ENCODE measurements at regions not wholly inside any gene's neighbourhood (a gene's known extent, or its start where the extent isn't known, plus 50 kb on each side); places are given as distances from the start of the nearest gene placed in this dataset.
A peak's percentile ranks its signal among the peaks of the same experiment; 100 is the strongest.

GRCh38 chr3:107428051-107428858 is 51.0 kb downstream of the CCDC54 start:
- DNase-seq (ENCODE audit: low read depth): no peak

GRCh38 chr3:107429320-107430181 is 52.3 kb downstream of the CCDC54 start:
- DNase-seq (ENCODE audit: low read depth): peak; percentile 49

DNA sequence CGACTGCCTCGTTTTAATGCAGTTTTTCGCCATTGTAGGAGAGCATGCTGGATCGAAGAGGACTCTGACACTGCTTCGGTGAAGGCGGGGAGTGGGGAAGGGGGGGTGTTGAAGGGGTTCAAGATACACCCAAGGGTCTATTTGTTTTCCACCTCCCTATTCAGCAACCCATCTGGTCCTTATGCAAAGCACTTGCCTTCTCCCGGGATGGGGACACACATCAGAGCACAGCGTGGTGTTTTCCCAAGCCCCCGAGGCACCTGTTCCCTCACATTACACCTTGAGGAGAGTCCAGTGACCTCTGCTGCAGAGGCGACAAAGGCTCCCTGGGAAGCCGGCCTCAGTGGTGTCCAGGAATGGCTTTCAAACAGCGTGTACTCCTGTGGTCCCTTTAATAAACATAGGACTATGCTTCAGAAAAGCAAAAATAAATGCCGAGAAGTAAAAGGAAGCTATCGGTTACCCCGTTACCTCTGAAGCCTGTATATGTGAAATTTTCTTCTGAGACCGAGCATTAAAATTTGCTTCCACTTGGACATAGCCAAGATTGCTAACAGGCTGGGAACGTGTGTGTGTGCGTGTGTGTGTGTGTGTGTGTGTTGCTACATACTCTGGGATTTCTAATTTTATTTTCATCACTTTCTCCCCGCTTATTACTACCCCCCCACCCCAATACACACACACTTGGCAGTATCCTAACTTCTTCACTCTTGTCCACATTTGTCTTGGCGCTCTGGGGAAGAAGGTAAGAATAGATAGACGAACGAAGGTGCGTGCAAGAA is 53.2 kb downstream of the CCDC54 start:
- no peak for DNase-seq (ENCODE audit: low read depth)

GRCh38 chr3:107430996-107431245 is 53.7 kb downstream of the CCDC54 start:
- DNase-seq (ENCODE audit: low read depth): no peak

DNA sequence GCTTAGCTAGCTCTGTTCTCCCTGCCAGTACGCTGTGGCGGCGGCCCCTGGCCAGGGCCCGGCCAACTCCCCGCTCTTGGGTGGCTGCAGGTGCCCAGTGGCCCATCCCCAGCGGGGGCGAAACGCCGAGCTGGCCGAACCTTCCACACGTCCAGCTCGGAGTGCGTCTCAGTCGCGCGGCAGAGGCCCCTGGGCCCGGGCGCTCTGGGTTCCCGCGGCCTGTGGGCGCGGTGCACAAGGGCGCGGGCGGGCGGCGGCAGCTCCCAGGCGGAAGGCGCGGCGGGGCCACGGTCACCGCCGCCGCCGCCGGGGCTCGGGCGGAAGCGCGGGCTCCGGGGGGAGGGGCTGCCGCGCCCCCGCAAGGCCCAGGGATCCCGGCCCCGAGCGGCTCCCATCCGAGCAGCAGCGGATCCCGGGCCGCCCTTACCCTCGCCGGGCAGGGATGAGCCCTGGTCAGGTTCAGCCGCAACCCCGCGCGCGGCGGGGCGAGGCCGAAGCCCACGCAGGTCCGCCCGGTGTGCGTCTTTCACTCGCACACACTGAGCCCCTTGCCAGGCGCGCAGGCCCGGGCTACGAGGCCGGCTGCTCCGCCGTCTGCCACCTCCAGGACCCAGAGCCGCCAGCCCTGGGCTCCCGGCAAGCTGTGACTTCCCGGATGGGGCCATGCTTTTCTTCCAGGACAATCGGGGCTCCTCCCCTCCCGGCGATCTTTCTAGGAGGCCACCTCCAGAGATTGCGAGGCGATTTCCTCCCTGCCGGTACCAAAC is 54.2 kb downstream of the CCDC54 start:
- DNase-seq (ENCODE audit: low read depth): no peak

GRCh38 chr3:107432013-107432515 is 54.8 kb downstream of the CCDC54 start:
- DNase-seq (ENCODE audit: low read depth): no peak

- no peak for DNase-seq (ENCODE audit: low read depth)
These were observed 55.4 kb downstream of the CCDC54 start for GRCh38 chr3:107432646-107433045.

GRCh38 chr3:107436029-107436428 is 58.8 kb downstream of the CCDC54 start:
- DNase-seq (ENCODE audit: low read depth): no peak

- no peak for DNase-seq (ENCODE audit: low read depth)
These were observed 61.4 kb downstream of the CCDC54 start for GRCh38 chr3:107438671-107439070.

DNA sequence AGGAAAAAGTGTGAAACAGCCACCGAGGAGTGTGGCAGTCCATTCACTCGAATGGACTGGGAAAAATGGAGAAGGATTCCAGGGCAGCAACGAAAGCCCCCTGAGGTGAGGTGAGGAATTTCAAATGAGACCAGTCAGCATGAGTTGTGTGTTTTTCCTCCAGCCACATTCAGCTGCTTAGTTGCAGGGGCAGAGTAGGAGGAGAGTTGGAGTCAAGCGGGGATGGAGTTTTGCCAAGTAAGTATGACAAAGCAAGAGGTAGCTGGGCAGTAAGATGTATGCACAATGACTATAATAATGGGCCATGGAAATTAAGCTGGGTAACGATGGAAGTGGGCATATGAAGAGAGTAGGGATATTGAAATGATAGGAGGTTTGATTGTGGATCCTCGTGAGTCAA is 64.4 kb downstream of the CCDC54 start:
- no peak for DNase-seq (ENCODE audit: low read depth)

GRCh38 chr3:107443461-107443860 is 66.2 kb downstream of the CCDC54 start:
- no peak for DNase-seq (ENCODE audit: low read depth)

DNA sequence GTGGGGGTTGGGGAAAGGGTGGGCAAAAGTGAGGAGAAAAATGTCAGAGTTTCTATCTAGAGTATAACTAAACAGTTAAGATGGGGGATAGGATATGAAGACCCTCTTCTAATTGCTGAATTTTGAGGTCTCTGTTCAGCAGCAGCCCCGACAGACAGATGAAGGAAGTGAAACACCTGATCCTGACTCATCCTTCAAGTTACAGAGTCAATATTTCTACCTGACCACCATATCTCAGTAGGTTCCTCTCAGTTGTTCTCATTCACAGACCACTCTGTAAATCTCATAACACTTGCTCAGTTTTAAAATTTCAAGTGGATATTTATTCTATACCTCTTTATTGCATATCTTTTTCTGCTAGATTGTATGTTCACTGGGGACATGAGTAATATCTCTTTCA is 69.5 kb downstream of the CCDC54 start:
- DNase-seq (ENCODE audit: low read depth): no peak

- DNase-seq (ENCODE audit: low read depth): no peak
These were observed 72.4 kb upstream of the BBX start for GRCh38 chr3:107450254-107450893.

DNA sequence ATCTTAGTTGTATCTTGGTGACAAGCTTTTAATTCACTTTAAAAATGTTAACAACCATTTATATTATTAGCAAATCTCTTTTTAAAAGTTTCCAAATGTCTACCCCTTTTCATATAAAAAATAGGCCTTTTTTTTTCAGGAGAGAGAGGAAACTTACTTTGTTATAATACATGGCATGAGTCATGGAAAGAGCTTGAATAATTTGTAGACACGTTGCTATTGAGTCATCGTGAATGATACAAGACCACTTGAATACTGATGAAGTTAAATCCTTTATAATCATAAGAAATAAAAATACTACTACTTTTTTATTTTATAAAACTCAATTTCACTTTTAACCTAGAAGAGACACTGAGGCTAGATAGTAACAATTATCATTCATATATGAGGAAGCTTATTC is 70.3 kb upstream of the BBX start:
- no peak for DNase-seq (ENCODE audit: low read depth)

DNA sequence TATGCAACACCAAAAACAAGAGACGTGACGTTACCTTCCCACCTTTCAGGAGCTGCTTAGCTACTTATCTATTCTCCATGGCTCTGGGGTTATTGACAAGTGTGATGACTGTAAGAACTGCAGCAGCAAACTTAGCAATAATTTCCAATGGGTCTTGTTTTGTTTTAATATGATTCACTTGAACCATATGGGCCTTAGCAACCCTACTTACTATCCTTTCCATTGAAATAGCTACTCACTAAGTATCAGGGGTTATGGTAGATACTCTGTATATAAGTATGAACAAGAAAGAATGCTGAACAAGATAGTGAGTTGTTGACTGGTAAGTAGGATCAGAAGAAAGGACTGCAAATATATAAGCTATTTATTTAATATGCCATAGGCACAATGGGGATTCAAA is 69.3 kb upstream of the BBX start:
- DNase-seq (ENCODE audit: low read depth): no peak

DNA sequence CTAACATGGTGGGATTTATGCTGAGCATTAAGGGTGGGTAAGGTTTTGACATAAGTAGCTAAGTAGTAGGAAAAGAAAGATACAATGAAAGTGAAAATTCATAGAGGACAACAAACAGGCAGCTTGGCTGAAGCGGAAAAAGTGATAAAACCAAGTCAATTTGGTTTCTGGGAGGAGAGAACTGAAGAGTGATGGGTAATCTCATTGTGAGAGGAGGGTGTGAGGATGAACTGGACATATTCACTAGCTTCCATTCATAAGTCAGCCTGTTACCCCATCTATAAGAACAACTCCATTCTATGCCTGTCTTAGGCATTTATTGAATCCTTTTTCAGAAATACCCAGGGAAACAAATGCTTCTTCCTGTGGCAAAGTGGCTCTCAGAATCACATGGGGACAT is 67.1 kb upstream of the BBX start:
- no peak for DNase-seq (ENCODE audit: low read depth)

DNA sequence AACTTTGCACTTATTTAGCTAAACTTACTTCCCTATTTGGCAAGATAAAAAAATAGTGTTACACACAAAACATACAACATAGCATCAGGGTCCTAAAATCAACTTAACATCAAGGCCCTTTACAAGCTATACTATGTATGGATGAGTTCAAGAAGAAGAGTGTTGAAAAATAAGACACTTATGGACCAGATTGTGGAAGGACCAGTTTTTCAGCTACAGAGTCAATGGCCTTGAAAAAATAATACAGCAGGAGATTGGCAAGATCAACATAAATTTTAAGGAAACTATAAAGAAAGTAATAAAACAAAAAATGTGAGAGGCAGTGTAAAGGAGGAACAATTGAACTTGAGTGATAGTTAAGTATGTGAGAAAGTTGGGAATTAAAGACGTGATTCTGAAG is 66.3 kb upstream of the BBX start:
- no peak for DNase-seq (ENCODE audit: low read depth)

DNA sequence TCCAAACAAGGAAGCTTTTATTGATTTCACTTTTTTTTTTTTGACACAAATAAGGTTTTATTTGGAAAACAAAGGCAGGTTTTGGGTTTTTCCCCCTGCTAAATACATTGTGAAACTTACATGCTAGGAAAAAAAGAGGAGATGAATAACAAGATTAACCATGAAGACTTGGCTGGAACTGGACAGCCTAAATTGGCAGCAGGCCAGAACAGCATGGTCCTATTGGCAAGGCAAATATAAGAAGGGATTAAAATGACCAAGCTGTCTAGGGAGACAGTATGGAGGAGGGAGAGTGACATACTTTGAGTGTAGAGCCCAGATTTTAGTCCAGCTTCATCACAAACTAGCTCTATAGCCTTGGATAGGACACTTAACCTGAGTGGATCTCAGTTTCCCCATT is 63.9 kb upstream of the BBX start:
- no peak for DNase-seq (ENCODE audit: low read depth)

DNA sequence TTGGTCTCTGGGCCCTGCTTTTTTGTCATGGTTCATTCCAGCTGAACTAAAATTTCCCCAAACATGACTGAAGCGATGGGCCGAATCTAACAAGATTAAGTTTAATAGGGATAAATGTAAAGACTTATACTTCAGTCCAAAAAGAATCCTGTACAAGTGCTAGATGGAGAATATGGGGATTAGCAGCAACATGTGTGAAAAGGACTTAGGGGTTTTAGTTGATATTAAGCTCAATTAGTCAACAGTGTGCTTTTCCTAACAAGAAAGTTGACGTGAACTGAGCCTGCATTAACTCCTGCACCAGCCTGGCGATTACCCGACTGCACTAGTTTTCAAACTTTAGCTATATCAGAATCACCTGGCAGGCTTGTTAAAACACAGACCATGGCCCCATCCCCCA is 61.0 kb upstream of the BBX start:
- DNase-seq (ENCODE audit: low read depth): no peak

GRCh38 chr3:107464037-107464436 is 58.7 kb upstream of the BBX start:
- no peak for DNase-seq (ENCODE audit: low read depth)

GRCh38 chr3:107465064-107465631 is 57.6 kb upstream of the BBX start:
- no peak for DNase-seq (ENCODE audit: low read depth)

All from activated T-cell treated with anti-CD3 and anti-CD28 coated beads for 24 hours (primary cell).